ENCODE measurements at regions not wholly inside any gene's neighbourhood (a gene's known extent, or its start where the extent isn't known, plus 50 kb on each side); places are given as distances from the start of the nearest gene placed in this dataset.

DNA sequence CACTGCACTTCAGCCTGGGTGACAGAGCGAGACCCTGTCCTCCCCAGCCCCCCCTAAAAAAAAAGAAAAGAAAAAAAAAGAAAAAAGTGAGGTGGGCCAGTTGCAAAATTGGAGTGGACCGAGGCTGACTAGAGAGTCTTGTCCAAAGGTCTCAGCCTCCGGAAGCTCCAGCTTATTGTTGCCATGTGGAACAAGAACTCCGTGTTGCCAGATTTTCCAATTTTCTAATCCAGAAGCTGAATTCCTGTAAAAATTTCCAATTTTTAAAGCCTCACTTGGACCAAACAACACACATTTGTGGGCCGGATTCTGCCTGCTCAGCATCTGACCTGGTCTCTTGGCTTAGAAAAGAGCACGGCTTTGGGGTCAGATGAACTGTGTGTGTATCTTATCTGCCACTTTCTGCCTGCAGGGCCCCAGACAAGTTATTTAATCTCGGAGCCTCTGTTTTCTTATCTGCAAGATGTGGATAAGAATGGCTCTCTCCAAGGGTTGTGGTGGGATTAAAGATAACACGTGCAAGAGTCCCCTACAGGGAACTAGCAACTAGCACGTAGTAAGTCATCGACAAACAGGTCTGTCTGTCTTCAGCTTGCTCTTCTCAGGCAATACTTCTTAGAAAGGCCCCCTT lies 73.7 kb upstream of the TLE3 start:
- Histone ChIP-seq H3K36me3 (ENCODE audit: control insufficient read depth, insufficient read depth, low read length) (no peaks in the 10 kb centered on the region), H2BK120ac (ENCODE audit: low read depth, low read length) (no peak overlapping the region), H3K9ac (ENCODE audit: low read depth, low read length) (no peak overlapping the region), H3K4ac (ENCODE audit: low read depth, low read length) (no peak overlapping the region), H3K4me3 (ENCODE audit: insufficient read depth, low read depth, low read length) (no peak overlapping the region), H3K23ac (ENCODE audit: low read depth, low read length) (no peak overlapping the region), H3K56ac (ENCODE audit: extremely low read depth, insufficient read depth, low read length) (no peak overlapping the region), H2AFZ (replicated peaks; ENCODE audit: low read length, poor library complexity) (no peak overlapping the region), H3K4me1 (ENCODE audit: control insufficient read depth, insufficient read depth, low read length) (no peaks in the 10 kb centered on the region), H4K20me1 (ENCODE audit: insufficient read depth, low read length) (no peaks in the 10 kb centered on the region), H3K27me3 (ENCODE audit: control insufficient read depth, insufficient read depth, low read length) (peaks cover 51% of the 10 kb centered on the region), H3K9me3 (ENCODE audit: control insufficient read depth, insufficient read depth, low read length) (no peaks in the 10 kb centered on the region), H4K91ac (ENCODE audit: insufficient read depth, low read depth, low read length) (no peak overlapping the region), H2AK5ac (ENCODE audit: low read depth, low read length) (no peak overlapping the region), H4K5ac (ENCODE audit: low read depth, low read length) (no peak overlapping the region), H3K79me1 (ENCODE audit: low read depth in 1 of 2, low read length in 2 of 2) (no peaks in the 10 kb centered on the region), H3K9me1 (ENCODE audit: insufficient read depth, low read length) (no peaks in the 10 kb centered on the region; the same call in 1 of the 2 replicates), H2BK20ac (ENCODE audit: low read depth, low read length) (no peak overlapping the region), H2BK5ac (ENCODE audit: low read depth, low read length, poor library complexity, severe bottlenecking) (no peak overlapping the region), H3K18ac (ENCODE audit: low read depth, low read length) (no peak overlapping the region), H3K27ac (ENCODE audit: insufficient read depth, low read length) (no peak overlapping the region), H3K14ac (replicated peaks; ENCODE audit: low read depth, low read length) (no peak overlapping the region), H3K4me2 (ENCODE audit: low read depth, low read length) (no peak overlapping the region), H2BK15ac (ENCODE audit: low read depth, low read length) (no peak overlapping the region), H4K8ac (ENCODE audit: low read depth in 2 of 2, low read length in 2 of 2) (no peak overlapping the region), H2AK9ac (replicated peaks; ENCODE audit: low read depth, low read length, poor library complexity) (no peak overlapping the region)
- no TSS peak for BruUV-seq (replicated peaks)
- dilution Hi-C loops (cut with HindIII; ENCODE audit: low sequenced_read_pairs, unreplicated experiment), result no loop called here
- POLR2A ChIA-PET (ENCODE audit: unreplicated experiment), result interaction anchor here (0.6 kb wide), 1 partner anchor 133 kb away, joined by 3 read pairs; no protein-coding TSS in a partner anchor
- DNase-seq (no peak), ATAC-seq (ENCODE audit: low read depth) (no peak)
- no CpG with 5 or more reads among the region's 10 CpGs for WGBS, 2 experiments (ENCODE audit: extremely low coverage in 2 of 2, insufficient read length in 1 of 2)
- CTCF ChIA-PET, result no interaction called here
- intact Hi-C loops (cut with micrococcal nuclease), result no loop called here
- in situ Hi-C loops (cut with MboI; ENCODE audit: low sequenced_read_pairs), result no loop called here
- TF ChIP-seq POLR2A (IDR thresholded peaks at IDR 0.05; ENCODE audit: low read depth, low read length) (no peak), USF2 (IDR thresholded peaks at IDR 0.05; ENCODE audit: low read depth, low read length) (no peak), CEBPB (IDR thresholded peaks at IDR 0.05; ENCODE audit: low read depth, low read length) (no peak), RFX5 (IDR thresholded peaks at IDR 0.05; ENCODE audit: low read depth, low read length) (no peak), FOS (IDR thresholded peaks at IDR 0.05; ENCODE audit: low read depth, low read length) (no peak), MAFK (IDR thresholded peaks at IDR 0.05; ENCODE audit: low read depth, low read length) (no peak), SMC3 (IDR thresholded peaks at IDR 0.05; ENCODE audit: low read depth, low read length) (no peak), RCOR1 (IDR thresholded peaks at IDR 0.05; ENCODE audit: insufficient replicate concordance, low read length) (no peak), MAZ (IDR thresholded peaks at IDR 0.05; ENCODE audit: borderline replicate concordance, low read depth, low read length) (no peak), RAD21 (IDR thresholded peaks at IDR 0.05; ENCODE audit: low read length) (no peak), CHD1 (IDR thresholded peaks at IDR 0.05; ENCODE audit: low read depth, low read length) (no peak)
- TF ChIP-seq, protein P1, sequence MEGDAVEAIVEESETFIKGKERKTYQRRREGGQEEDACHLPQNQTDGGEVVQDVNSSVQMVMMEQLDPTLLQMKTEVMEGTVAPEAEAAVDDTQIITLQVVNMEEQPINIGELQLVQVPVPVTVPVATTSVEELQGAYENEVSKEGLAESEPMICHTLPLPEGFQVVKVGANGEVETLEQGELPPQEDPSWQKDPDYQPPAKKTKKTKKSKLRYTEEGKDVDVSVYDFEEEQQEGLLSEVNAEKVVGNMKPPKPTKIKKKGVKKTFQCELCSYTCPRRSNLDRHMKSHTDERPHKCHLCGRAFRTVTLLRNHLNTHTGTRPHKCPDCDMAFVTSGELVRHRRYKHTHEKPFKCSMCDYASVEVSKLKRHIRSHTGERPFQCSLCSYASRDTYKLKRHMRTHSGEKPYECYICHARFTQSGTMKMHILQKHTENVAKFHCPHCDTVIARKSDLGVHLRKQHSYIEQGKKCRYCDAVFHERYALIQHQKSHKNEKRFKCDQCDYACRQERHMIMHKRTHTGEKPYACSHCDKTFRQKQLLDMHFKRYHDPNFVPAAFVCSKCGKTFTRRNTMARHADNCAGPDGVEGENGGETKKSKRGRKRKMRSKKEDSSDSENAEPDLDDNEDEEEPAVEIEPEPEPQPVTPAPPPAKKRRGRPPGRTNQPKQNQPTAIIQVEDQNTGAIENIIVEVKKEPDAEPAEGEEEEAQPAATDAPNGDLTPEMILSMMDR (conservative IDR thresholded peaks at IDR 0.05; ENCODE audit: low read depth, low read length), result no peak
- TF ChIP-seq, protein P2, sequence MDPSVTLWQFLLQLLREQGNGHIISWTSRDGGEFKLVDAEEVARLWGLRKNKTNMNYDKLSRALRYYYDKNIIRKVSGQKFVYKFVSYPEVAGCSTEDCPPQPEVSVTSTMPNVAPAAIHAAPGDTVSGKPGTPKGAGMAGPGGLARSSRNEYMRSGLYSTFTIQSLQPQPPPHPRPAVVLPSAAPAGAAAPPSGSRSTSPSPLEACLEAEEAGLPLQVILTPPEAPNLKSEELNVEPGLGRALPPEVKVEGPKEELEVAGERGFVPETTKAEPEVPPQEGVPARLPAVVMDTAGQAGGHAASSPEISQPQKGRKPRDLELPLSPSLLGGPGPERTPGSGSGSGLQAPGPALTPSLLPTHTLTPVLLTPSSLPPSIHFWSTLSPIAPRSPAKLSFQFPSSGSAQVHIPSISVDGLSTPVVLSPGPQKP (IDR thresholded peaks at IDR 0.05; ENCODE audit: borderline replicate concordance, low read depth, low read length), result no peak
